Coronary artery (tissue), 2 donors: ENCODE measurements at regions not wholly inside any gene's neighbourhood (a gene's known extent, or its start where the extent isn't known, plus 50 kb on each side); places are given as distances from the start of the nearest gene placed in this dataset.

Experiments used
- DNase-seq: peaks from one replicate; pipeline ENCODE4 v3.0.0-alpha.2; 2017; ENCODE audit warnings: low spot score
- H3K27ac ChIP-seq, 2 donors: fragments of 200-600 bp; sonication (generic); one replicate each; pipeline ENCODE4 v1.5.1; 2016 to 2019
- H3K4me3 ChIP-seq: fragments of 200-600 bp; sonication (generic); 2 replicates; pipeline ENCODE4 v1.5.1; 2016; ENCODE audit warnings: mild to moderate bottlenecking, moderate library complexity
- CTCF ChIP-seq: fragments of 200-600 bp; sonication (generic); IDR thresholded peaks from one replicate; pipeline ENCODE4 v1.5.1; 2019; ENCODE audit warnings: antibody characterized with exemption

GRCh38 chr10:83957168-83957947 is 182.0 kb upstream of the GHITM start:
- no peak overlapping the region for H3K4me3 ChIP-seq
- TF ChIP-seq CTCF = no peak

GRCh38 chr10:83959328-83959727 is 180.0 kb upstream of the GHITM start:
- no peak for DNase-seq
- H3K4me3 ChIP-seq = no peak overlapping the region
- no peak for TF ChIP-seq CTCF
- no peak overlapping the region for H3K27ac ChIP-seq

More at GRCh38 chr10:83957168-83957947, 182.0 kb upstream of the GHITM start:
- no peak overlapping the region for H3K27ac ChIP-seq
- no peak for DNase-seq

GRCh38 chr10:83960125-83960524 is 179.2 kb upstream of the GHITM start:
- TF ChIP-seq CTCF = no peak
- no peak for DNase-seq
- H3K27ac ChIP-seq = no peak overlapping the region
- no peak overlapping the region for H3K4me3 ChIP-seq

GRCh38 chr10:83961620-83962019 is 177.7 kb upstream of the GHITM start:
- no peak for TF ChIP-seq CTCF
- no peak for DNase-seq

DNA sequence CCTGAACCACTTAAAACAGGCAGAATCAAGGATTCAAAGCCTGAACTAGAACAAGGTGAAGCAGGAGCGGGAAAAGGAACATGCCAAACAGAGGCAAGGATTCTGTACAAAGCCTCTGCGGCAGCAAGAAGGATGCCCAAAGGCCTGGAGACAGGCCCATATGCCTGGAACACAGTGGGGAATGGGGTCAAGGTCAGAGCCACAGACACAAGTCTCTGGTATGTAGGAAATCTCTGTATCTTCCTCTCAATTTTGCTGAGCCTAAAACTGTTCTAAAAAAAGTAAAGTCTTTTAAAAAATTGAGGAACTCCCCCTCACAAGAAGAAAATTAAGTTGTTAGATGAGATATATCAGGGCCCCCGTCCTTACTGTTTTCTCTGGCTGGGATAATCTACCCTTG is 175.9 kb upstream of the GHITM start:
- no peak overlapping the region for H3K4me3 ChIP-seq
- DNase-seq = no peak
- no peak for TF ChIP-seq CTCF
- no peak overlapping the region for H3K27ac ChIP-seq

More at GRCh38 chr10:83961620-83962019, 177.7 kb upstream of the GHITM start:
- H3K4me3 ChIP-seq = no peak overlapping the region
- H3K27ac ChIP-seq = no peak overlapping the region

DNA sequence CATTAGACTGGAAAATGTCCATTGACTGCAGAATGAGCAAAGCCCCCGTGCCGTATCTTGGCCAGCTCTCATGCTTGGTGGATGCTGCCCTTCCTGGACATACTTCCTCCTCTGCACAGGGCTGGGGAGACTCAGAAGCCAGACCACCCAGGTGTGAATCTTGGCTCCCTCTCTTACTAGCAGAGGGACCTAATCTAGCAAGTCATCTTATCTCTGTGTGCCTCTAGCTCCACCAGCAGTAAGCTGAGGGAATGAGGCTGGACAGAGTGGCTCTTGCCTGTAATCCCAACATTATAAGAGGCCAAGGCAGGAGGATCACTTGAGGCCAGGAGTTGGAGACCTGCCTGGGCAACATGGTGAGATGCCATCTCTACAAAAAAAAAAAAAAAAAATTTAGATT is 173.8 kb upstream of the GHITM start:
- DNase-seq = no peak
- H3K4me3 ChIP-seq = no peak overlapping the region
- H3K27ac ChIP-seq = no peak overlapping the region
- no peak for TF ChIP-seq CTCF

DNA sequence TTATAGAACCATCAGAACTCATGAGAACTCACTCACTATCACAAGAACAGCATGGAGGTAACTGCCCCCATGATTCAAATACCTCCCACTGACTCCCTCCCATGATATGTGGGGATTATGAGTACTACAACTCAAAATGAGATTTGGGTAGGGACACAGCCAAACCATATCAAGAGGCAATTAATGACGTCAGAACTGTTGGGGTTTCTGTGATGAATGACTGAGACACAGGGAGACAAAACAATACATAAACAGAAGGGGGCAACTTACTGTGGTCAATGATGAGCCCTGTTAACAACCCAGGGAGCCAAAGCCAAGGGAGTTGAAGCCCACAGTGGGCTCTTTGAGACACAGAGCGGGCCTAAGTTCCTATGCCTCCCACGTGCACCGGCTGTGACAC is 171.3 kb upstream of the GHITM start:
- no peak for DNase-seq
- Histone ChIP-seq H3K4me3 (no peak overlapping the region), H3K27ac (no peak overlapping the region)
- no peak for TF ChIP-seq CTCF
